ENCODE measurements at regions not wholly inside any gene's neighbourhood (a gene's known extent, or its start where the extent isn't known, plus 50 kb on each side); places are given as distances from the start of the nearest gene placed in this dataset.

GRCh38 chr1:38440402-38440801 is 393.8 kb upstream of the POU3F1 start:
- TF ChIP-seq REST (IDR thresholded peaks at IDR 0.05; ENCODE audit: insufficient replicate concordance, low read depth) (no peak), GABPA (IDR thresholded peaks at IDR 0.05; ENCODE audit: low read depth) (no peak), POLR2AphosphoS5 (IDR thresholded peaks at IDR 0.05; ENCODE audit: low read depth) (no peak), CTCF (IDR thresholded peaks at IDR 0.05; ENCODE audit: insufficient read depth, low read length) (no peak), SPI1 (IDR thresholded peaks at IDR 0.05; ENCODE audit: borderline replicate concordance, low read depth) (no peak)

GRCh38 chr1:38436749-38437148 is 390.2 kb upstream of the POU3F1 start:
- Histone ChIP-seq H3K27me3 (ENCODE audit: insufficient read depth, poor library complexity, severe bottlenecking) (peaks cover 2% of the 10 kb centered on the region), H3K27ac (replicated peaks) (no peak overlapping the region), H3K4me3 (replicated peaks; ENCODE audit: insufficient read depth, low read length) (no peak overlapping the region)
- DNase-seq (ENCODE audit: low read depth in 1 of 2, low spot score in 1 of 2) = no peak
- TF ChIP-seq REST (IDR thresholded peaks at IDR 0.05; ENCODE audit: insufficient replicate concordance, low read depth) (no peak), POLR2AphosphoS5 (IDR thresholded peaks at IDR 0.05; ENCODE audit: low read depth) (no peak), CTCF (IDR thresholded peaks at IDR 0.05; ENCODE audit: insufficient read depth, low read length) (no peak), SPI1 (IDR thresholded peaks at IDR 0.05; ENCODE audit: borderline replicate concordance, low read depth) (no peak), GABPA (IDR thresholded peaks at IDR 0.05; ENCODE audit: low read depth) (no peak)

More at GRCh38 chr1:38440402-38440801, 393.8 kb upstream of the POU3F1 start:
- no peak overlapping the region for H3K4me3 ChIP-seq (replicated peaks; ENCODE audit: insufficient read depth, low read length)
- peaks cover 2% of the 10 kb centered on the region for H3K27me3 ChIP-seq (ENCODE audit: insufficient read depth, poor library complexity, severe bottlenecking)
- DNase-seq (ENCODE audit: low read depth in 1 of 2, low spot score in 1 of 2) = no peak
- no peak overlapping the region for H3K27ac ChIP-seq (replicated peaks)

- TF ChIP-seq CTCF (IDR thresholded peaks at IDR 0.05; ENCODE audit: insufficient read depth, low read length) (no peak), SPI1 (IDR thresholded peaks at IDR 0.05; ENCODE audit: borderline replicate concordance, low read depth) (no peak)
- Histone ChIP-seq H3K27ac (replicated peaks) (no peak overlapping the region), H3K27me3 (ENCODE audit: insufficient read depth, poor library complexity, severe bottlenecking) (peaks cover 7% of the 10 kb centered on the region), H3K4me3 (replicated peaks; ENCODE audit: insufficient read depth, low read length) (no peak overlapping the region)
- no peak for DNase-seq (ENCODE audit: low read depth in 1 of 2, low spot score in 1 of 2)
Measured at GRCh38 chr1:38436006-38436405, 389.4 kb upstream of the POU3F1 start.

GRCh38 chr1:38433084-38433722 is 386.6 kb upstream of the POU3F1 start:
- Histone ChIP-seq H3K27me3 (ENCODE audit: insufficient read depth, poor library complexity, severe bottlenecking) (peaks cover 9% of the 10 kb centered on the region), H3K27ac (replicated peaks) (no peak overlapping the region), H3K4me3 (replicated peaks; ENCODE audit: insufficient read depth, low read length) (no peak overlapping the region)
- DNase-seq (ENCODE audit: low read depth in 1 of 2, low spot score in 1 of 2) = no peak
- TF ChIP-seq POLR2AphosphoS5 (IDR thresholded peaks at IDR 0.05; ENCODE audit: low read depth) = no peak
- no peak for TF ChIP-seq CTCF (IDR thresholded peaks at IDR 0.05; ENCODE audit: insufficient read depth, low read length)
- no peak for TF ChIP-seq SPI1 (IDR thresholded peaks at IDR 0.05; ENCODE audit: borderline replicate concordance, low read depth)
- no peak for TF ChIP-seq REST (IDR thresholded peaks at IDR 0.05; ENCODE audit: insufficient replicate concordance, low read depth)
- no peak for TF ChIP-seq GABPA (IDR thresholded peaks at IDR 0.05; ENCODE audit: low read depth)

All from HL-60 (cell line).